CD4-positive, alpha-beta T cell treated with Interleukin-21 for 1 hour (primary cell): ENCODE measurements at regions not wholly inside any gene's neighbourhood (a gene's known extent, or its start where the extent isn't known, plus 50 kb on each side); places are given as distances from the start of the nearest gene placed in this dataset.
"Not testable (repeated sequence)": the region's sequence is repeated elsewhere in the genome, so short reads cannot be mapped to it uniquely, and the experiment has no call there.

Source experiments
- DNase-seq: peaks from one replicate; pipeline ENCODE4 v3.0.0-alpha.2; 2020

DNA sequence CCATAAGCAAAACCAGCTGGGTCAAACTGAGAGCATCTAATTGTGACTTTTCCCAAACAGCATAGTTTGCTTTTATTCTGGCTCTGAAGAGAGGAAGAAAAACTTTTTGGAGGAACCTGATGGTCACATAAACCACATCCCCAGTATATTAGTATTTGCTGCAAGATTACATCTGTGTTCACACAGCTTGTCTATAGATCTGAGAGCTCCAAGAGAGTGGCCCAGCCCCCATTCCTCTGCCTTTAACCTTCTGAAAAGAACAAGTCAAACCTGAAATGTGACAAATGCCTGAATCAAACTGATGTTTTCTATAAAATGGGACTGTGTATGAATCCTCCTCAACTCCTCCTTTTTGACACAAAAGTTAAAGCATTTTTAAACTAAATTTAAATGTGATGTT is 435.2 kb downstream of the ZNF479 start:
- DNase-seq: not testable (repeated sequence)

DNA sequence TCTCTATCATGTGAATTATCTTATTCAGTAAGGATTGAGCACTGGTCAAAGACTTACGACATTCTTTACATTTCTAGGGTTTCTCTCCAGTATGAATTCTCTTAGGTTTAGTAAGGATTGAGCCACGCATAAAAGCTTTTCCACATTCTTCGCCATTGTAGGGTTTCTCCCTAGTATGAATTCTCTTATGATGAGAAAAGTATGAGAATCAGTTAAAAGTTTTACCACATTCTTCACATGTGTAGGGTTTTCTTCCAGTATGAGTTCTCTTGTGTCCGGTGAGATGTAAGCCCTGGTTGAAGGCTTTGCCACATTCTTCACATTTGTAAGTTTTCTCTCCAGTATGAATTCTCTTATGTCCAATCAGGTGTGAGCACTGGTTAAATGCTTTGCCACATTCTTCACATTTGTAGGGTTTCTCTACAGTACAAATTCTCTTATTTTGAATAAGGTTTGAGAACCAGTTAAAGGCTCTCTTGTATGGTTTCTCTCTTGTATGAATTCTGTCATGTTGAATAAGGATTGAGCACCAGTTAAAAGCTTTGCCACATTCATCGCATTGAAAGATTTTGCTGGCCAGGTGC is 445.9 kb downstream of the ZNF479 start:
- no peak for DNase-seq

DNA sequence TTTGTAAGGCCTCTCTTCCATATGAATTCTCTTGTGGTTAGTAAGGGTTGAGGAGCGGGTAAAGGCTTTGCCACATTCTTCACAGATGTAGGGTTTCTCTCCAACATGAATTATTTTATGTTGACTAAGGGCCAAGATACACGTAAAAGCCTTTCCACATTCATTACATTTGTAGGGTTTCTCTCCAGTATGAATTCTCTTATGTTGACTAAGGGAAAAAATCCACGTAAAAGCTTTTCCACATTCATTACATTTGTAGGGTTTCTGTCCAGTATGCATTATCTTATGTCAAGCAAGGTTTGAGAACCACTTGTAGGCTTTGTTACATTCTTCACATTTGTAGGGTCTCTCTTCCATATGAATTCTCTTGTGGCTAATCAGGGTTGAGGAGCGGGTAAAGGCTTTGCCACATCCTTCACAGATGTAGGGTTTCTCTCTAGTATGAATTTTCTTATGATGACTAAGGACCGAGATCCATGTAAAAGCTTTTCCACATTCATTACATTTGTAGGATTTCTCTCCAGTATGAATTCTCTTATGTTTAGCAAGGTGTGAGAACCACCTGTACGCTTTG is 493.0 kb downstream of the ZNF479 start:
- no peak for DNase-seq

DNA sequence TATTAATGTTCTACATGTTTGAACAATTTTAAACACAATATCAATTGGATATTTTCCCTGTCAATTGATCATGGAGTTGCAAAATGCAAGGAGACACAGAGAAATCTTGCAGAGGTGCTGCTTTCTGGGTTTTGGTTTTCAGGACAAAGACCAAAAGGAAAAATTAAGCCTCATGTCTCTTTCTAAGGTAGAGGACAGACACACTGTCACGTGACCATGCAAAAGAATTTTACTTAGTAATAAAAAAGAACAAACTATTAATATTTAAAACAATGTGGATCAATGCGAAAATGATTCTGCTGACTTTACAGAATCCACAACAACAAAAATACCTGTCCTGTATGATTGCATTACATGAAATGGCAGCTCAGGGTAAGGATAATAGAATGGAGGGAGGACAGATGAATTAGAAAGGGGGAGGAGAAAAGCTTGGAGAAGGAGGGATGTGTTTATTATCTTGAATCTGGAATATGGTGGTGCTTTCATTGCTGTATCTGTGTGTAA is 493.7 kb upstream of the NUPR2 start:
- DNase-seq: no peak

DNA sequence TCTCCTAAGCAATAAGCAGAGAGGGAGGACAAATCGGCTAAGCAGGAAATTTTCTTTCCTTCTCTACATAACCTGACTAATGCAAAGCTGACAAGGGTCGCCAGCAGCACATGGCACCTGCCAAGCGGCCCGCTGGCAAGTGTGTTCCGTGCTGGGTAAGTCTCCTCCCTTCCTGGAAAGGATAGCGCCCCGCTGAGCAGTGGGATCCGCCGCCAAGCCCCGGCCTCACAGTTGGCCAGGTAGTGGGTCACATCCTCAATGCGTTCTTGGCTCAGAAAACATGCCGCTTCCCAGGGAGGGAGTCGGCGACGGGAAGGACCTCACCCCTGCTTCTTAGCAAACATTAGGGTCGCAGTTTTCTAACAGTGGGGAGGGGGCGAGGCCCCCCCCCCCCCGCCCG is 488.9 kb upstream of the NUPR2 start:
- DNase-seq: no peak

DNA sequence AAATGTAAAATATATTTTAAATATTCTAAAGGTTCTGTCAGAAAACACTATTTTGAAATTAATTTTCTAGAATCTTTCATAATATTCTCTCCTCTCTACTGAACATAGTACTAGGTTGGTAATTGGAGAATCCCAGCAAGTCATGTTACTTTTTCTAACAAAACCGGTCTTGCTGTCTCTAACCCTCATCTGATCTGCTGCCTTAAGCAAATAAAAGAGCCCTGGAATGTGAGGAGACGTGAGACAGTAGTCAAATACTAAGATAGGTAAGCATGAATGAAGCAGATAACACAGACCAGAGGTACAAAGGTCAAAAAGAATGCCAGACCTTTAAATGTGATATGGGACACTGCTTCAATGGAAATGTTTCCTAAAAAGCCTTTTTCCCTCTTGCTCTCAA is 462.4 kb upstream of the NUPR2 start:
- DNase-seq: no peak

DNA sequence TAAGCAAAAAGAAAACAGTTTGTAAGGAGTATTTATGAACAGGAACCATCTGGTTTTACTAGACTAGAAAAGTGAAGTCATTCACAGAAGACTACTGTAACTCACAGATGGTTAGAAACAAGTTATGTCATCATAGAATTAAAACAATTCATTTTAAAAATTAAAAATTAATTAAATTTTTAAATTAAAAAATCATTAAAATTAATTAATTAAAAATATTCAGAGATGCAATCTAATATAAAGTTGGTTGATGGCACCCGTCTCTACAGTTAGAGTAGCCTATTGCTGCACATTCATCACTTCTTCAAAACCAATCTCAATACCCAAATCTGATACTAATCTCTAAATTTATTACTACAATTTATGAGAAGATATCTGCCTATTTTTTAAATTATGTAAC is 454.8 kb upstream of the NUPR2 start:
- no peak for DNase-seq

DNA sequence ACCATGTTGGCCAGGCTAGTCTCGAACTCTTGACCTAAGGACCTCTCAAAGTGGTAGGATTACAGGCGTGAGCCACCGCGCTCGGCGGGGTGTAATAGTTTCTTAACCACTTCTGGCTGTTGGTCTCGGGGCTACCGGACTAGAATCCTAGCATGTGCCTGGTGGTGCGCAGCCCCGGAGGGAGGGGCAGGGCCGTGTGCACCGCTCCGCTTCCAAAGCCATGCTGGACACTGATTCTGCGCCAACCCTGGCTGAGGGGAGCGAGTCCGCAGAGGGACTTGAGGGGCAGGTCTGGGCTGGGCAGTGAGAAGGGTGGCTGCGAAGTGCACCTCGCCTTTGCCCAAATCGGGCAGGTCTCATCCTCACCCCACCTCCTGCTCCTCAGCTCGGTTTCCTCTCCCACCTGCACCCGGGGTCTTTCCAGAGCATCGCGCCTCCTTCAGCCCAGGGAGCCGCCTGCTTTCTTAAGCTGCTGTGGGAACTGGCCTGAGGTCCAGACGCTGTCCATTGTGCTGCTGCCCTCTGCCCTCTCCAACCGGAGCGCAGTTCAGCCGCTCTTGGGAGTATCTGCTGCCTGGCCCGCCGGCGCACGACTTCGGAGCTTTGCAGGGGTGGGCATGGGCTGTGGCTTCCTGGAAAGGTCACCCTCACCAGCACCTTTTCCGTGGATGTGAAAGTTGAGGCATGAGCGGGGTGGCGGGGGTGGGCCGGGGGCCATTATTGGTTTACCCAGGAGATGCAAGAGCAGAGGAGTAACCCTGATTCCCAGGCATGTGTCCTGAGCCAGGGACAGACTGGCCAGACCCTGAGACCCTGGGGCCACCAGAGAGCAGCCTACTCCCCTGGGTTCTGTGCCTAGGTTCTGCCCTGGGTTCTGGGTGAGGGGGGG is 422.6 kb upstream of the NUPR2 start:
- DNase-seq: no peak

DNA sequence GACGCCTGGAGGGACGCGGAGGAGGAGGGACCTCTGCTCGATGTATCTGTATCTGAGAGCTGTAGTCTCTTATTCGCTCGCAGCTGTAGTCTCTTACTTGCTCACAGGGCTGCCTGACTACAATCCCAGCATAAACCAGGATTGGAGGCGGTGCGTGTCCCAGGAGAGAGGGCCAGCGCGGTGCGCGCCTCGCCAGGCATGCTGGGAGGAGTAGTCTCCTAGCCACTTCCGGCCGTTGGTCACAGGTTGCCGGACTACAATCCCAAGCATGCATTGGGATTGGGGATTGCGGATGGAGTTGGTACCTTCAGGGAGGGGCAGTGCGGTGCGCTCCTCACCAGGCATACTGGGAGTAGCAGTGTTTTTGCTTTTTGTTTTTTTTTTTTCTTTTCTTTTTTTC is 421.7 kb upstream of the NUPR2 start:
- no peak for DNase-seq

DNA sequence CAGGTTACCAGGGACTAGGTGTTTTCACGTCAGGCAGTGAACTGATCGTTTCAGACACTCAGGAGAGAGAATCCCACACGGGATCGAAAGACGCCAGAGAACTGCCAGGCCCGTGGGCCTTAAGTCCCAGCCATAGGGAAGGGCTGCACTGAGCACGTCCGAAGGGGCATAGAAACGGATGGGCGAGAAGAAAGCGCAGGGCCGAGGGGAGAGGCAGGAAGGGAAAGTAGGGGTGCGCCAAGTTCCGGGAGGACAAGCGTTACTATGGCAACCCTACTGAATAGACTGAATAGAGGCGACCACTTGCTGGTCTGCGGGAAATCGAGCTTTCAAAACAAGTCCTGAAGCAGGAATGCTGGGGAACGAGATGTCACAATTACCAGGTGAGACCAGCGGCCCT is 421.3 kb upstream of the NUPR2 start:
- DNase-seq: no peak

DNA sequence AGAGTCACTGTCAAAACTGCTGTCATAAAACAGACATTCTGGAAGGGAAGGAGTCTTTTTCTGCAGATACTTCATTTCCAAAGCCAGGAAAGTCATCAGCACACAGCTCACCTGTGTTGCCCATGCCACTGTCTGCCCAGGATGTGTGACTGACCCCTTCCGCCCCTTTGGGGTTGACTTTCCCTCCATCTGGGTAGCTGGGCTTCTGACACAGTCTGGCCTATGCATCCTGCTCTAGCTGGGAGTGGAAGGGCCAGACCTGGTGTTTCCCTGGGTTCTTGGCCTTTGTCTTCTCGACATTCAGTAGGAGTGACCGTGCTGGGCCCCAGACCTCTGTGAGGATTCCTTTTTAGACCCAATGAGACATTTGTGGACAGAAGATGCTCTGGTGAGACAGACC is 378.9 kb upstream of the NUPR2 start:
- no peak for DNase-seq

DNA sequence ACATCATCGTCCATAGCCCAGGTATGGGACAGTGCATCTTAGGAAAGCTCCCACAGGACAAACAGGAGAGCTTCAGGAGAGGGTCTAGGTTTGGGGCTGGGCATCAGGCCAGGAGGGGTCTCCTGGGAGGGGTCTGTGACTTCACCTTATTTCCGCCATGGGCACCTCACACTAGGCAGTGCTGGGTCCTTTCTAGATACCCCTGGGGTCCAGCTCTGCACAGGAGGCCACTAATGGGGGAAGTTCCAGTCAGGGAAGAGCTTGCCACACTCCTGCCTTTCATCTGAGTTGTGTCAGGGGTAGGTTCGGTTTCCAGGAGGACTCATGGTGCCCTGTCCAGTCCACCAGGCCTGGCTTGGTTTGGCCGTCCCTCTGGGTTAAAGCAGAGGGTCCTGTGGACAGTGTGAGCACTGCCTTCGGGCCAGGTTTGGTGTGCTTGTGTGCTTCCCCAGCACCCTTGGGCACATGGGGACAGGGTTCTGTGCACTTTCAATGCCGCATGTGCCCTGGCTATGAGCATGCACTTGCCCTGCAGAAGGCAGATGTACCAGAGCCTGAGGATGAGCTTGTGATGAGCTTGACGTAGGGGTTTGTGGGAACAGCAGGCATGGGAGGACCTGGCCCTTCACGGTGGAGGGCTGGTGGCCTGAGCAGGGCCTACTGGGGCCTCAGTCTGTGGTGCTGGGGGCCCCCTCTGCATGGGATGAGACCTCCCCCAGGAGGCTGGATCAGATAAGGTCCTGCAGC is 377.7 kb upstream of the NUPR2 start:
- DNase-seq: no peak

DNA sequence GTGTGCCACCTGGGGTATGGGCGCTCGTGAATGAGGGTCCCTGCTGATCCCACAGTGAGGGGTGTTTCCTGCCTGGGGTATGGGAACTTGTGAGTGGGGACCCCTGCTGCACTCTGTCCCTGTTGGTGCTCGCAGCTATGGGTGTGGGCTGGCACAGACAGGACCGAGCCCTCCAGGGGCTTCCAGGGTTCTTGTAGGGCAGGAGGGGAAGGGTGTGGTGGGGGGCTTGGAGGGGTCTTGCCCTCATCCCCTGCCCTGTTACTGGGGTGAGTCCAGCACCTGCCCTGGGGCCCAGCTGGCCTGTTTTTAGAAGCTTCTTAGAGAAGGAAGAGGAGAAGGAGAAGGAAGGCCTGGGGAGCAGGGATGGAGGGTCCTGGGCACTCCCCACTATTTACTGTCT is 377.0 kb upstream of the NUPR2 start:
- no peak for DNase-seq

DNA sequence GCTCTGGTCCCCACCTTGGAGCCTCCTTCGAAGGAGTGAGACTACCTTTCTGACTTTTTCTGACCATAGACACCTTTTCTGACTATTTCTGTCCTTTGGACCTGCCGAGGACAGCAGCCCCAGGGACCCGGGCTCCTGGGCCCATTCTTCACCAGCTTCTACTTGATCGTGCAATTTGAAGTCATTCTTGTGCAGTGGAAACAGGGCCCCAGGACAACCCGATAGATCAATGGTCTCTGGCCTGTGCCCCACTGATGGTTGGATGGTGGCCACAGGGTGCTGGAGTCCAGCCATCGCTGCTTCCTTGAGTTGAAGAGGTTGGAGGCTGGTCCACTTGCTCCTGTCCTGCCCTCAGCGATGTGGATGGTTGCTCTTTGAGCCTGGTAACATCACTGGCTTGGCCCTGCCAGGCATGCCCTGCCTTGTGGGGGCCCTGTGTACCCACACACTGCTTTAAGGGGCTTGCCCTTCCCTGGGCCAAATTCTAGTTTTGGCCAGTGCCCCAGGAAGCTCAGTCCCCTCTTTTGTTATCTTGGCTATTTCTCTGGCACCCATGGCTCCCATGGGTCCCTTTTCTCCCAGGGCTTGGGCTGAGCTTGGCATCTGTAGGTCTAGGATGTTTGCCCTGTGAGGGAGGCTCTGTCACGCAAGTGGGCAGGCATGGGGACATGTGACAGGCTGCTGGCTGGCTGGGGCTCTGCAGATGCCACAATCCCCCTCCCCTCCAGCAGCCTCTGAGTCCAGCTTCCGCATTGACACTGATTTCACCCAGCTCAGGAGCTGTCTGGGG is 375.6 kb upstream of the NUPR2 start:
- DNase-seq: no peak

DNA sequence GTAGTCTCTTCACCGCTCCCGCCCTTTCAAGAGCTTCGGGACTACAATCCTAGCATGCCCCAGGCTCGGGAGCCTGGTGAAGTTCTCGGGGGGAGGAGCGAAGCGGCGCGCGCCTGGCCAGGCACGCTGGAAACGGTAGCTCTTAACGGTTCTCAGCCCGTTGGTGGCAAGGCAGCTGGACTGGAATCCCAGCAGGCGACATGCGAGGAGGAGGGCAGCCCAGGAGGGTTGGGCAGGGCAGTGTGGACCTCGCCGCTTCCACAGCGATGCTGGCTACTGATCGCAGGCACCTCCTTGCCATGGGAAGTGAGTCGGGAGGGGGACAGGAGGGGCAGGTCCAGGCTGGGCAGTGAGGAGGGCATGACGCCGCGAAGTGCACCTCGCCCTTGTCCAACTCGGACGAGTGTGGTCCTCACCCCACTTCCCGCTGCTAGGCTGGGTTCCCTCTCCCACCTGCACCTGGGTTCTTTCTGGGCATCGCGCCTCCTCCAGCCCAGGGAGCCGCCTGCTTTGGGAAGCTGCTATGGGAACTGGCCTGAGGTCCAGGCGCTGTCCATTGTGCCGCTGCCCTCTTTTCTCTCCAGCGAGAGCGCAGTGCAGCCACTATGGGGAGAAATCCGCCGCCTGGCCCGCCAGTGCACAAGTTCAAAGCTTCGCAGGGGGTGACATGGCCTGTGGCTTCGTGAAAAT is 367.8 kb upstream of the NUPR2 start:
- no peak for DNase-seq

DNA sequence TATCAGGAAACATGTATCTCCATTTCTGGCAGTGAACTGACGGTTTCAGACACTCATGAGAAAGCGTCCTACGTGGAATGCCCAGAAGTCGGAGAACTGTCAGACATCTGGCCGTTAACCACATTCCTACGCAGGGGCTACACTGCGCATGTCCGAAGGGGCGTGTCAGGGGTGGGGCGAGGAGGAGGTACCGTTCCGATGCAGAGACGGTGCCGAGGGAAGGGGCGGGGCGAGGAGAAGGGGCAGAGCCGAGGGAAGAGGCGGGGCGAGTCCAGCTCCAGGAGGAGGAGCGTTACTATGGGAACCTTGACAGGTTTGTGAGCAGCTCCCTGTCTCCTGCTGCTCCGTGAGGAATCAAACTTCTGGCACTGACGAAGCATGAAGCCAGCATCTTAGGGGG is 366.9 kb upstream of the NUPR2 start:
- DNase-seq: no peak

DNA sequence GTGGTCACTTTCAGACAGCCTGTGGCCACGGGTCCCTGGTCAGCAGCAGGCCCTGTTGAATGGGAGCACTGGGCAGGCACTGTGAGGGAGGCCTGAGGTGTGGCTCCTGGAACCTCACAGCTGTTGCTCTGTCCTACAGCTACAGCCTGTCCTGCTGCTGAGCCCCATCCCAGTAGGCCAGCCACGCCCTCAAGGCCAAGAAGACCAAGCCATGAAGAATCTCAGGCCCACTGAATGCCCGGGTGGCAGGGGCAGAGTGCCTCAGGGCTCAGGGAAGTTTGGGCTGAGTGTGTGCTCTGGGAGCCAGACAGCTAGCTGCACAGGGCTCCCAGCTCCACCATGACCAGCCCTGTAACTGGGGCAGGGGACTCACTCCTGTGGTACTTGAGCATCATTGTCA is 363.5 kb upstream of the NUPR2 start:
- DNase-seq: no peak

DNA sequence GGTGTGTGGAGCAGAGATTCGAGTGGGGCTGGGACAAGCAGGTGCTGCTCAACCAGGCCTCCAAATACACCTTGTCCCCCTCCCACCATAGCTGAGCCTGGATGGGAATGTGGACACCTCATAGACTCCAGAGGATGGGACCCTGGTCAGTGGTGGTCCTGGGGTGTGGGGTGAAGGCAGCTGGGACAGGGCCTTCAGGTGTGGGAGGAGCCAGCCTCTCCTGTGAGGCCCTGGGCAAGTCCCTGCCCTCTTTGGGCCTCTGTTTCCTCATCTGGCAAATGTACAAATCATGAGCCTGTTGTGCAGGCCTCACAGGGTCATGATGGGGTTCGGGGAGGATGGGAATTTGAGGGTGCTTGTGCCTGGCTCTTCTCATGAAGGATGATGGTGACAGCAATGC is 362.9 kb upstream of the NUPR2 start:
- DNase-seq: no peak

DNA sequence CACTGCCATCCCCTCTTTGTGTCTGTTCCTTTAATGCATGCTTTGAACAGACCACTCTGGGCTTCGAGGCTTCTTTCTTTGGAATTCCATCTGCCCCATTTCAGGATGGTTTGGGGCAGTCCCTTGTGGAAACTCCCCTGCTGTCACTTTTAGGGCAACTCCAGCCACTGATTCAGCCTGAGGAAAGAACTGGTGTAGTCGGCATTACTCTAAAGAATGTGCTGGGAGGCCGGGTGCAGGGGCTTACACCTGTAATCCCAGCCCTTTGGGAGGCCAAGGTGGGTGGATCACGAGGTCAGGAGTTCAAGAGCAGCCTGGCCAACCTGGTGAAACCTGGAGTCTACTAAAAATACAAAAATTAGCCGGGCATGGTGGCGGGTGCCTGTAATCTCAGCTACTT is 358.1 kb upstream of the NUPR2 start:
- DNase-seq: no peak

DNA sequence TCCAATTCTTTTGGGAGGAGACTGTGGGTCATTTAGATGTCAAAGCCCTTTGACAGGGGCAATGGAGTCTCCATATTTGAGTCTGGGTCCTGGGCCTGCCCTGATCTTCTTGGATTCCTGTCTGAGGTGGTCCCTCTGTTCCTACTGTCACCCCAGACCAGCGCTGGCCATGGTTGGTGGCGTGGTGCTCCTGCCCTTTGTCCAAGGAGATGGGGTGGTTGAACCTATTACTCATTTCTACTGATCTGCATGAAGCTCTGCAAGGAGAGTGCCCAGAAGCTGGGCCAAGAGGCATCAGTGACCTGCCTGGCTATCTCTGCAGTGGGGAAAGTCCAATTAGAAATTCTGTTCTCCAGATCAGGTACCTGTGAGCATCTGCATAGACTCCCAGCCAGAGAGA is 355.6 kb upstream of the NUPR2 start:
- no peak for DNase-seq

DNA sequence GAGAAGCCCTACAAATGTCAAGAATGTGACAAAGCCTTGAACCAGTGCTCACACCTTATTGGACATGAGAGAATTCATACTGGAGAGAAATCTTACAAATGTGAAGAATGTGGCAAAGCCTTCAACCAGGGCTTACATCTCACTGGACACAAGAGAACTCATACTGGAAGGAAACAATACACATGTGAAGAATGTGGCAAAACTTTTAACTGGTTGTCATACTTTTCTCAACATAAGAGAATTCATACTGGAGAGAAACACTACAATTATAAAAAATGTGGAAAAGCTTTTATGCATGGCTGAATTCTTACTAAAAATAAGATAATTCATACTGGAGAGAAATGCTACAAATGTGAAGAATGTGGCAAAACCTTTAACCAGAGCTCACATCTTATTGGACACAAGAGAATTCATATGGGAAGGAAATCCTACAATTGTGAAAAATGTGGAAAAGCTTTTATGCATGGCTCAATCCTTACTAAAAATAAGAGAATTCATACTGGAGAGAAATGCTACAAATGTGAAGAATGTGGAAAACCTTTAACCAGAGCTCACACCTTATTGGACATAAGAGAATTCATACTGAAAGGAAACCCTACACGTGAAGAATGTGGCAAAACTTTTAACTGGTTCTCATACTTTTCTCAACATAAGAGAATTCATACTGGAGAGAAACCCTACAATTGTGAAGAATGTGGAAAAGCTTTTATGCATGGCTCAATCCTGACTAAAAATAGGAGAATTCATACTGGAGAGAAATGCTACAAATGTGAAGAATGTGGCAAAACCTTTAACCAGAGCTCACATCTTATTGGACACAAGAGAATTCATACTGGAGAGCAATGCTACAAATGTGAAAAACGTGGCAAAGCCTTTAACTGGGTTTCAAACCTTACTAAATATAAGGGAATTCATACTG is 350.6 kb upstream of the NUPR2 start:
- DNase-seq: not testable (repeated sequence)
